ENCODE measurements at regions not wholly inside any gene's neighbourhood (a gene's known extent, or its start where the extent isn't known, plus 50 kb on each side); places are given as distances from the start of the nearest gene placed in this dataset.
"Not testable (repeated sequence)": the region's sequence is repeated elsewhere in the genome, so short reads cannot be mapped to it uniquely, and the experiment has no call there.

- no peak overlapping the region for H3K4me3 ChIP-seq (ENCODE audit: low read length)
- H2BK5ac ChIP-seq (ENCODE audit: low read length): no peak overlapping the region
- H3K9ac ChIP-seq (ENCODE audit: low read length): no peak overlapping the region
- no CpG with 5 or more reads among the region's 1 CpG for WGBS (ENCODE audit: extremely low coverage, insufficient coverage, low lambda C conversion rate)
- no peak overlapping the region for H3K56ac ChIP-seq (ENCODE audit: low read length)
- no peak overlapping the region for H2BK120ac ChIP-seq (ENCODE audit: low read depth, low read length)
- no peak for DNase-seq
- H3K79me1 ChIP-seq (ENCODE audit: low read length): no peaks in the 10 kb centered on the region
- H3K4ac ChIP-seq (ENCODE audit: low read depth, low read length): no peak overlapping the region
- H2AK5ac ChIP-seq (ENCODE audit: low read length): no peak overlapping the region
- H3K23ac ChIP-seq (ENCODE audit: low read length): no peak overlapping the region
- H3K27me3 ChIP-seq (ENCODE audit: insufficient read depth, low read length, poor library complexity): no peaks in the 10 kb centered on the region
- no peaks in the 10 kb centered on the region for H3K4me1 ChIP-seq (ENCODE audit: control insufficient read depth, low read depth, low read length)
- H4K8ac ChIP-seq (ENCODE audit: low read depth, low read length): no peak overlapping the region
- H4K5ac ChIP-seq (ENCODE audit: low read length): no peak overlapping the region
- no peak overlapping the region for H3K18ac ChIP-seq (ENCODE audit: low read length)
- no peak overlapping the region for H3K27ac ChIP-seq (ENCODE audit: low read depth, low read length)
- no peaks in the 10 kb centered on the region for H3K79me2 ChIP-seq (ENCODE audit: control insufficient read depth, insufficient read depth, low read length)
- H3K36me3 ChIP-seq (ENCODE audit: control insufficient read depth, insufficient read depth, low read length): no peaks in the 10 kb centered on the region
- H2BK15ac ChIP-seq (replicated peaks; ENCODE audit: low read depth): no peak overlapping the region
- H3K4me2 ChIP-seq (ENCODE audit: low read length): no peak overlapping the region
These were observed 1439.9 kb upstream of the CELF2 start for GRCh38 chr10:9577746-9578145.

DNA sequence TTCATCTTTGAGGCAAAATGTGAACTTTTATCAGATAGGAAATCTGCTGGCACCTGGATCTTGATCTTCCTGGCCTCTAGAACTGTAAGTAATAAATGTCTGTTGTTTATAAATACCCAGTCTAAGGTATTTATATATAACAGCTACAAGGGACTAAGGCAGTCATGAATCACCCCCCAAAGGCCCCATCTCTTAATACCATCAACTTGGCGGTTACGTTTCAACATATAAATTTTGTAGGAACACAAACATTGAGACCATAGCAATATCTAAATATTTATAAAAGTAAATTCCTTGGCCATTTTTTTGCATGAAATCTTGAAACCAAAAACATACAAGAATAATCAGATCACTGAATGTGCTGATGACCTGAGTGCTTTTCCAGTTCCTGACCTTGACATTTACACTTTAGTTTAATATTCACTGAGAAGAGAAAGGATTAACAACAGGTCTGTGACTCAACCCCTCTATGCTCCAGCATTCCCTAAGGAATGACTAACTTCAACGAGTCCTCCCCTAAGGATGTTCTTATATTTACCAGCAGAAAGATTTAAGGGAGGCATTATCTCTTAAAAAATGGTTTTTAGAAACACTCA, 1438.5 kb upstream of the CELF2 start:
- Histone ChIP-seq H3K4me1 (ENCODE audit: control insufficient read depth, low read depth, low read length) (no peaks in the 10 kb centered on the region), H4K8ac (ENCODE audit: low read depth, low read length) (no peak overlapping the region), H3K79me2 (ENCODE audit: control insufficient read depth, insufficient read depth, low read length) (no peaks in the 10 kb centered on the region), H3K9ac (ENCODE audit: low read length) (no peak overlapping the region), H3K4ac (ENCODE audit: low read depth, low read length) (no peak overlapping the region), H4K5ac (ENCODE audit: low read length) (no peak overlapping the region), H3K79me1 (ENCODE audit: low read length) (no peaks in the 10 kb centered on the region), H2BK120ac (ENCODE audit: low read depth, low read length) (no peak overlapping the region), H3K23ac (ENCODE audit: low read length) (no peak overlapping the region), H3K36me3 (ENCODE audit: control insufficient read depth, insufficient read depth, low read length) (no peaks in the 10 kb centered on the region), H2BK5ac (ENCODE audit: low read length) (no peak overlapping the region), H3K27me3 (ENCODE audit: insufficient read depth, low read length, poor library complexity) (no peaks in the 10 kb centered on the region), H2BK15ac (replicated peaks; ENCODE audit: low read depth) (no peak overlapping the region), H2AK5ac (ENCODE audit: low read length) (no peak overlapping the region), H3K27ac (ENCODE audit: low read depth, low read length) (no peak overlapping the region), H3K18ac (ENCODE audit: low read length) (no peak overlapping the region), H3K56ac (ENCODE audit: low read length) (no peak overlapping the region), H3K4me2 (ENCODE audit: low read length) (no peak overlapping the region), H3K4me3 (ENCODE audit: low read length) (no peak overlapping the region)
- no CpG with 5 or more reads among the region's 3 CpGs for WGBS (ENCODE audit: extremely low coverage, insufficient coverage, low lambda C conversion rate)
- peak; percentile 10 for DNase-seq

DNA sequence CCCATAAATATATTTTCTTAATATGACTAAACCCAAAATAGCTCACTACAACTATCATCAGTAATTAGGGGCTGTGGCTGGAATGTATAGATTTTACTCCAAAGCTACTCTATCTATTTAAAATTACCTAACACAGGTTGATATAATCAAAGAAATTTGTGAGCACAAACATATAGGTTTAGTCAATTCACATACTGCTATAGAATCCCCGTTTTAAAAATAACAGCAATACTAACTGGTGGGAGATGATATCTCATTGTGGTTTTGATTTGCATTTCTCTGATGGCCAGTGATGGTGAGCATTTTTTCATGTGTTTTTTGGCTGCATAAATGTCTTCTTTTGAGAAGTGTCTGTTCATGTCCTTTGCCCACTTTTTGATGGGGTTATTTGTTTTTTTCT, 1434.9 kb upstream of the CELF2 start:
- not testable (repeated sequence) for H2BK120ac ChIP-seq (ENCODE audit: low read depth, low read length)
- no CpG with 5 or more reads among the region's 1 CpG for WGBS (ENCODE audit: extremely low coverage, insufficient coverage, low lambda C conversion rate)

DNA sequence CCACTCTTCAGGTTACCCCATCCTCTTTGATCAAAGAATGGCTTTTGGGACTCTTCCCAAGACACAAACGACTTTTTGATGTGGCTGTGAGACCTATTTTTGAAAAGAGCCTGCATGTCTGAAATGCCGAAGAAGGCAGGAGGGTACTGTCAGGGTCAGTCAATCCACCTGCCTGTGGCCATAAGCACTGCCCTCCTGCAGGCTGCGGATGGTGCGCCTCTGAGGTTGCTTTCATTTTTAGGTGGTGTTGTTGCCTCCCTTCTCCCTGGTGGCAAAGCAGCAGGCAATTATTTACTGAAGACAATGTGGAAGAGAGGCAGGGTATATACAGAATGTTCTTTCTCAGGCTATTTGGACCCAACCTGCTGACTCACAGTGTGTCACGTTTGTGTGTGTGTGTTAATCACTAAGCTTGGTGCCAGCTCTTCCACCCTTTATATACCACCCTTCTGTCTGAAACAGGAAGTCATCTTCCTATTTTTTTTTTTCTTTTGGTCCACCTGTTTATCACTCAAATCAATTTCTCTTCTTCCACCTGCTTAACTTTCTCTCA, 1421.2 kb upstream of the CELF2 start:
- Histone ChIP-seq H2AK5ac (ENCODE audit: low read length) (no peak overlapping the region), H2BK5ac (ENCODE audit: low read length) (no peak overlapping the region), H3K79me1 (ENCODE audit: low read length) (no peaks in the 10 kb centered on the region), H3K4me1 (ENCODE audit: control insufficient read depth, low read depth, low read length) (no peaks in the 10 kb centered on the region), H3K18ac (ENCODE audit: low read length) (no peak overlapping the region), H3K4me3 (ENCODE audit: low read length) (no peak overlapping the region), H3K9ac (ENCODE audit: low read length) (no peak overlapping the region), H3K56ac (ENCODE audit: low read length) (no peak overlapping the region), H3K4ac (ENCODE audit: low read depth, low read length) (no peak overlapping the region), H3K4me2 (ENCODE audit: low read length) (no peak overlapping the region), H3K79me2 (ENCODE audit: control insufficient read depth, insufficient read depth, low read length) (no peaks in the 10 kb centered on the region), H3K27me3 (ENCODE audit: insufficient read depth, low read length, poor library complexity) (no peaks in the 10 kb centered on the region), H2BK15ac (replicated peaks; ENCODE audit: low read depth) (no peak overlapping the region), H2BK120ac (ENCODE audit: low read depth, low read length) (no peak overlapping the region), H4K5ac (ENCODE audit: low read length) (no peak overlapping the region), H4K8ac (ENCODE audit: low read depth, low read length) (no peak overlapping the region), H3K23ac (ENCODE audit: low read length) (no peak overlapping the region), H3K36me3 (ENCODE audit: control insufficient read depth, insufficient read depth, low read length) (no peaks in the 10 kb centered on the region), H3K27ac (ENCODE audit: low read depth, low read length) (no peak overlapping the region)
- no peak for DNase-seq
- no CpG with 5 or more reads among the region's 5 CpGs for WGBS (ENCODE audit: extremely low coverage, insufficient coverage, low lambda C conversion rate)

More for the DNA sequence above, 1434.9 kb upstream of the CELF2 start:
- not testable (repeated sequence) for H2BK15ac ChIP-seq (replicated peaks; ENCODE audit: low read depth); H3K18ac ChIP-seq (ENCODE audit: low read length); H2BK5ac ChIP-seq (ENCODE audit: low read length); H3K27ac ChIP-seq (ENCODE audit: low read depth, low read length); H3K79me2 ChIP-seq (ENCODE audit: control insufficient read depth, insufficient read depth, low read length); DNase-seq; H3K79me1 ChIP-seq (ENCODE audit: low read length); H2AK5ac ChIP-seq (ENCODE audit: low read length); H3K9ac ChIP-seq (ENCODE audit: low read length); H4K5ac ChIP-seq (ENCODE audit: low read length); H3K4me2 ChIP-seq (ENCODE audit: low read length); H3K4ac ChIP-seq (ENCODE audit: low read depth, low read length); H3K4me1 ChIP-seq (ENCODE audit: control insufficient read depth, low read depth, low read length); H3K27me3 ChIP-seq (ENCODE audit: insufficient read depth, low read length, poor library complexity); H3K36me3 ChIP-seq (ENCODE audit: control insufficient read depth, insufficient read depth, low read length); H3K56ac ChIP-seq (ENCODE audit: low read length); H4K8ac ChIP-seq (ENCODE audit: low read depth, low read length); H3K4me3 ChIP-seq (ENCODE audit: low read length); H3K23ac ChIP-seq (ENCODE audit: low read length)

DNA sequence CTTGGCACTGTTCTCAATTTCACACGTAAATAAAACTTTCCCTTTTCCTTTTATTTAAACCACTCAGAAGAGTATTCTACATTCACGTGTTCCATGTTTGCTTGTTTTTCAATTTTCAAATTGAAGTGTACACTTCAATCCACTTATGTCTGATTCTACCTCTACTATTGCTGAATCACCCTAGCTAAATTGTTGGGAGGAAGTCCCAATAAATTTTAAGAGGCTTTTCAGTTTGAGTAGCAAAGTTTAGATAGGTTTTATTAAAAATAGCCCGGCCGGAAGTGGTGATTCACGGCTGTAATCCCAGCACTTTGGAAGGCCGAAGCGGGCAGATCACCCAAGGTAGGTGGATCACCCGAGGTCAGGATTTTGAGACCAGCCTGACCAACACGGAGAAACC, 1414.7 kb upstream of the CELF2 start:
- no peak overlapping the region for H3K4me2 ChIP-seq (ENCODE audit: low read length)
- H3K18ac ChIP-seq (ENCODE audit: low read length): no peak overlapping the region
- 100% methylated on average over 2 of the region's 9 CpGs for WGBS (ENCODE audit: extremely low coverage, insufficient coverage, low lambda C conversion rate)
- no peak overlapping the region for H3K27ac ChIP-seq (ENCODE audit: low read depth, low read length)
- no peak overlapping the region for H3K4ac ChIP-seq (ENCODE audit: low read depth, low read length)
- no peaks in the 10 kb centered on the region for H3K79me2 ChIP-seq (ENCODE audit: control insufficient read depth, insufficient read depth, low read length)
- no peak overlapping the region for H4K8ac ChIP-seq (ENCODE audit: low read depth, low read length)
- H4K5ac ChIP-seq (ENCODE audit: low read length): no peak overlapping the region
- H3K36me3 ChIP-seq (ENCODE audit: control insufficient read depth, insufficient read depth, low read length): no peaks in the 10 kb centered on the region
- H3K9ac ChIP-seq (ENCODE audit: low read length): no peak overlapping the region
- no peaks in the 10 kb centered on the region for H3K79me1 ChIP-seq (ENCODE audit: low read length)
- no peak overlapping the region for H2AK5ac ChIP-seq (ENCODE audit: low read length)
- no peak overlapping the region for H2BK15ac ChIP-seq (replicated peaks; ENCODE audit: low read depth)
- H3K56ac ChIP-seq (ENCODE audit: low read length): no peak overlapping the region
- H3K27me3 ChIP-seq (ENCODE audit: insufficient read depth, low read length, poor library complexity): no peaks in the 10 kb centered on the region
- no peak overlapping the region for H3K4me3 ChIP-seq (ENCODE audit: low read length)
- H2BK5ac ChIP-seq (ENCODE audit: low read length): no peak overlapping the region
- H3K4me1 ChIP-seq (ENCODE audit: control insufficient read depth, low read depth, low read length): no peaks in the 10 kb centered on the region
- H2BK120ac ChIP-seq (ENCODE audit: low read depth, low read length): no peak overlapping the region
- DNase-seq: no peak
- H3K23ac ChIP-seq (ENCODE audit: low read length): no peak overlapping the region

- Histone ChIP-seq H3K4me1 (ENCODE audit: control insufficient read depth, low read depth, low read length) (no peaks in the 10 kb centered on the region), H3K9ac (ENCODE audit: low read length) (no peak overlapping the region), H3K4me2 (ENCODE audit: low read length) (no peak overlapping the region), H3K27ac (ENCODE audit: low read depth, low read length) (no peak overlapping the region), H3K18ac (ENCODE audit: low read length) (no peak overlapping the region), H3K27me3 (ENCODE audit: insufficient read depth, low read length, poor library complexity) (no peaks in the 10 kb centered on the region), H3K4me3 (ENCODE audit: low read length) (no peak overlapping the region), H3K36me3 (ENCODE audit: control insufficient read depth, insufficient read depth, low read length) (no peaks in the 10 kb centered on the region), H3K23ac (ENCODE audit: low read length) (no peak overlapping the region), H4K5ac (ENCODE audit: low read length) (no peak overlapping the region), H2BK120ac (ENCODE audit: low read depth, low read length) (no peak overlapping the region), H2AK5ac (ENCODE audit: low read length) (no peak overlapping the region), H3K4ac (ENCODE audit: low read depth, low read length) (no peak overlapping the region), H3K79me1 (ENCODE audit: low read length) (no peaks in the 10 kb centered on the region), H2BK5ac (ENCODE audit: low read length) (no peak overlapping the region), H3K79me2 (ENCODE audit: control insufficient read depth, insufficient read depth, low read length) (no peaks in the 10 kb centered on the region), H4K8ac (ENCODE audit: low read depth, low read length) (no peak overlapping the region), H3K56ac (ENCODE audit: low read length) (no peak overlapping the region), H2BK15ac (replicated peaks; ENCODE audit: low read depth) (no peak overlapping the region)
- no peak for DNase-seq
- WGBS (ENCODE audit: extremely low coverage, insufficient coverage, low lambda C conversion rate): no CpG with 5 or more reads among the region's 2 CpGs
These were observed 1413.7 kb upstream of the CELF2 start for GRCh38 chr10:9603972-9604371.

Measured in mesendoderm (in vitro differentiated cells).